H1 (cell line): ENCODE measurements at regions not wholly inside any gene's neighbourhood (a gene's known extent, or its start where the extent isn't known, plus 50 kb on each side); places are given as distances from the start of the nearest gene placed in this dataset.

Experiments used
- BRCA1 ChIP-seq: IDR thresholded peaks from 2 replicates; pipeline ENCODE4 v1.6.1; 2012; ENCODE audit warnings: low read depth, low read length, improper control_type of control experiment
- CBX8 ChIP-seq: fragments of 300-800, 300-1000 bp; sonication (generic); IDR thresholded peaks from 2 replicates; pipeline ENCODE4 v1.7.1; 2016; ENCODE audit warnings: low read depth, low read length, borderline replicate concordance
- CEBPB ChIP-seq: IDR thresholded peaks from 2 replicates; pipeline ENCODE4 v1.6.1; 2012; ENCODE audit warnings: low read depth, low read length
- CHD2 ChIP-seq: IDR thresholded peaks from 2 replicates; pipeline ENCODE4 v1.6.1; 2012; ENCODE audit warnings: low read length, improper control_type of control experiment
- CTCF ChIP-seq, 3 experiments: IDR thresholded peaks; 1 replicate in 2 of 3; 2 replicates in 1 of 3; pipeline versions ENCODE4 v1.5.1 to v1.6.1; 2011; ENCODE audit warnings: low read length in 3 of 3, mild to moderate bottlenecking in 3 of 3, inconsistent platforms in 2 of 3, low read depth in 1 of 3, moderate library complexity in 1 of 3; ENCODE audit not compliant: insufficient read depth in 1 of 3; ENCODE audit errors: control extremely low read depth in 1 of 3
- EZH2 ChIP-seq: fragments of 200-600 bp; sonication (generic); IDR thresholded peaks from 2 replicates; pipeline ENCODE4 v1.7.1; 2012; ENCODE audit warnings: low read depth, mild to moderate bottlenecking, moderate library complexity, low read length, inconsistent platforms; ENCODE audit not compliant: severe bottlenecking
- GABPA ChIP-seq: IDR thresholded peaks from 2 replicates; pipeline ENCODE4 v1.6.1; 2011; ENCODE audit warnings: mild to moderate bottlenecking, low read length, moderate library complexity, borderline replicate concordance; ENCODE audit not compliant: insufficient read depth
- NRF1 ChIP-seq: IDR thresholded peaks from 2 replicates; pipeline ENCODE4 v1.6.1; 2011; ENCODE audit warnings: mild to moderate bottlenecking, low read depth, low read length, improper control_type of control experiment
- POLR2A ChIP-seq, 2 experiments: IDR thresholded peaks; 1 replicate in 1 of 2; 2 replicates in 1 of 2; pipeline ENCODE4 v1.6.1; 2011; ENCODE audit warnings: low read depth in 2 of 2, low read length in 2 of 2, mild to moderate bottlenecking in 2 of 2; ENCODE audit errors: control extremely low read depth in 1 of 2
- RAD21 ChIP-seq, 2 experiments: IDR thresholded peaks in 1 of 2; conservative IDR thresholded peaks in 1 of 2; 2 replicates each; pipeline ENCODE4 v1.6.1; 2011; ENCODE audit warnings: low read depth in 2 of 2, low read length in 2 of 2, improper control_type of control experiment in 1 of 2, inconsistent platforms in 1 of 2, mild to moderate bottlenecking in 1 of 2, moderate library complexity in 1 of 2
- SRF ChIP-seq: IDR thresholded peaks from 2 replicates; pipeline ENCODE4 v1.6.1; 2011; ENCODE audit warnings: mild to moderate bottlenecking, low read depth, low read length, moderate library complexity
- TEAD4 ChIP-seq: IDR thresholded peaks from 2 replicates; pipeline ENCODE4 v1.6.1; 2012; ENCODE audit warnings: low read depth, low read length, inconsistent platforms, mixed read lengths

- no peak for TF ChIP-seq TEAD4
- TF ChIP-seq POLR2A (IDR thresholded peaks at IDR 0.05; ENCODE audit: control extremely low read depth in 1 of 2, low read depth in 2 of 2, low read length in 2 of 2): no peak
- no peak for TF ChIP-seq CTCF (IDR thresholded peaks at IDR 0.05; ENCODE audit: control extremely low read depth in 1 of 3, insufficient read depth in 1 of 3, low read depth in 1 of 3, low read length in 3 of 3)
- no peak for TF ChIP-seq EZH2
- no peak for TF ChIP-seq NRF1
- no peak for TF ChIP-seq BRCA1
- no peak for TF ChIP-seq GABPA
- no peak for TF ChIP-seq CEBPB
- TF ChIP-seq CHD2: no peak
- TF ChIP-seq CBX8: no peak
- TF ChIP-seq RAD21 (IDR thresholded peaks at IDR 0.05 in 1 of 2, conservative IDR thresholded peaks at IDR 0.05 in 1 of 2; ENCODE audit: low read depth in 2 of 2, low read length in 2 of 2): no peak
- TF ChIP-seq SRF: no peak
These were observed 1227.5 kb downstream of the FOXD4L5 start for GRCh38 chr9:64057553-64057952.
